GM18867 (cell line): ENCODE measurements at regions not wholly inside any gene's neighbourhood (a gene's known extent, or its start where the extent isn't known, plus 50 kb on each side); places are given as distances from the start of the nearest gene placed in this dataset.
"Not testable (repeated sequence)": the region's sequence is repeated elsewhere in the genome, so short reads cannot be mapped to it uniquely, and the experiment has no call there.

Experiments
- ATAC-seq: cut with Tn5 transposase; IDR thresholded peaks from one replicate; pipeline ENCODE4 v1.9.1; 2021; ENCODE audit warnings: mild to moderate bottlenecking, moderate library complexity; ENCODE audit not compliant: unreplicated experiment

DNA sequence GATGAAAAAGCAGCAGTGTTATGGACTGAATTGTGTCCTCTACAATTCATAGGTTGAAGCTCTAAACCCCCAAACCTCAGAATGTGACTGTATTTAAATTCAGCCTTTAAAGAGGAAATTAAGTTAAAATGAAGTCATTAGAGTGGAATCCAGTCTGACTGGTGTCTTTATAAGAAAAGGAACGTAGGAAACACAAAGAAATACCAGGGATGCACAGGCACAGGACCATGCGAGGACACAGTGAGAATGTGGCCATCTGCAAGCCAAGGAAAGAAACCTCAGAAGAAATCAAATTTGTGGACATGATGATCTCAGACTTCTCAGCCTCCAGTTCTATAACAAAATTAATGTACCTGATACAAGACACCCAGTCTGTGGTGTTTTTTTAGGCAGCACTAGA, 971.2 kb upstream of the CDH9 start:
- ATAC-seq: no peak

DNA sequence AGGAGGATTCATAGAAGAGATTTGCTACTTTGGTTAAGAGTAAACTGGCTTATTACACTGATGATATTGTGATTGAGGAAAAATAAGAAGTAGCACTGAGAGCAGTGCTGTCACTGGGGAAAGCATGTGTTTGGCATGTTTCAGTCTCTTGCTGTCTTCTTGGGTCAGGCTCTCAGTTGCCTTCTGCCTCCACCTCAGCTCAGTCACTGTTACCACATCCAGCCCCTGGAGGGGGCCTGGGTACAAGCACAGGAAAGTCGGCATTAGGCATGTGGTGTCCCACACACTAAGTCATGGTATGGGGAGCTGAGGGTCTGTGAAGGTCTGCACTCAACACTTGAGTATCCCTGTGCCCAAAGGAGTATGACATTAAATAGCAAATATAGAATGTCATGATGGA, 958.3 kb upstream of the CDH9 start:
- ATAC-seq: no peak

DNA sequence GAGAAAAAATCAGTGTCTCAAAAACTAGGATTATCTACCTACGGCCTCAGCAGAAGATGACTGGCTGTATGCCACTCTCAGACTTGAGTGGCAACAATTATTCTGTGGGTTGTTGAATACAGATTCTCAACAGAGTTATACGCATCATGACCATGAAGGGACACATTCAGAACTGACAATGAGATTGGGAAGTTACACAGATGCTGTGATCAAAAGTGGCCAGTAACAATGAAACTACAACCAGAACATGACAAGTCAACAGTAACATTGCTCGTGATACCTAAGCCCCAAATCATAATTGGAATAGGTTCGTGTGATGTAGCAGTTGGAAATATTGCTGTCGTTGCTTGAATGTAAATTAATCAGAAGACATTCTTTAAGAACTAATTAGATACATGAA, 957.5 kb upstream of the CDH9 start:
- ATAC-seq: no peak

DNA sequence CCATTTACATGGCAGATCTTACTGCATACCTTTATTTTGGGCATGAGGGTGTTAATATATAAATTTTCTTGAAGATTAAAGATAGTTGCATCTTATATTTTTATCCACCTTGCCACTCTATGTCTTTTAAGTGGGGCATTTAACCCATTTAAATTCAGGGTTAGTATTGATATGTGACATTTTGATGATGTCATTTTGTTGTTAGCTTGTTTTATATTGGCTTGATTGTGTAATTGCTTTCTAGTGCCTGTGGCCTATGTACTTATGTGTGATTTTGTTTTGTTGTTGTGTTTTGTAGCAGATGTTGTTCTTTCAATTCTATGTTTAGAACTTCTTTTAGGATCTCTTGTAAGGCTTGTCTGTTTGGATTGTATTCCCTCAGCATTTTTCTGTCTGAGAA, 939.9 kb upstream of the CDH9 start:
- ATAC-seq: no peak

DNA sequence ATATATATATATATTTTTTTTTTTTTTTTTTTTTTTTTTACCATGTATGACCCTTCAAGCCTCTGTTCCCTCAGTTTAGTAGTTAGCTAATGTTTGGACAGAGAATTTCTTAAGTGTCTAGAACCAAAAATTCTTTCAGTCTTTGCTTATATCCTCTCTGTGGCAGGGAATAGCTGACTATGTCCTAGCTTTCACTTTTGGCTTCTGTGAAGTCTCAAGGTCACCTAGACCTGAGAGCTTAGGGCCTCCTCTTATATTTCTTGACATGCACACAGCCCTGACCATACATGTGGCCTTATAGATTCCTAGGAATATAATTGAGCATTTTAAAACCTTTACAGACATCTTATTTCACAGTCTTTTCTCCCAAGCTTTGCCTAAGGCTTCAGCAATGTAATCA, 930.8 kb upstream of the CDH9 start:
- no peak for ATAC-seq

DNA sequence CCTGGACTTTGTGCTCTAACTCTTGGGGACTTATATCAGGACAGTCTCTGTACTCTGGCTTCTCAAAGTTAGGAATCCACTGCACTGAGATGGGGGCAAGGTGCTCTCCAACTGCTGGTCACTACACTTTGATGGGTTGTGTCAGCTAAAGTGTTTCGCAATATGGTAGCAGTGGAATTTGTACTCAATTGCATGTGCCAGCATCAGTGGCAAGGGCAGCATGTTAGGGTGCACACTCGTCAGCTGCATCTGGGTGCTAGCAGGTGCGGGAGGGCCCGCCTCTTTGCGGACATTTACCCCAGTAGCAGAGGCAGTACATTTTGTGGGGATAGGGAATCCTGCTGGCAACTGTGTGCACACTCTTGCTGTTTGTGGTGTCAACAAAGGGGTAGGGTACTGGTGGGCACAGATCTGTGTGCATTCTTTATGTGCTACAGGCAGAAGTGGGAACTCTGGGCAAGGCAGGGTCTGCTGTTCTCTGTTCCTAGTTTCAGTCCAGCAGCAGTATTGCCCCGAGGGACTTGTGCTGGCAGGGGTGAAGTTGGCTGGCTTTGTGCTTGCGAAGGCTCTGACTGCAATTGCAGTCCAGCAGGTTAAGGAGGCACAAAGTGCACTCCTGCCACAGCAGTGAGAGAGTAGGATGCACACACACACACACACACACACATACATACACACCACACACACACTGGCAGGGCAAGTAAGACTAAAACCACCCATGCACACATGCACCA, 924.8 kb upstream of the CDH9 start:
- ATAC-seq: no peak

DNA sequence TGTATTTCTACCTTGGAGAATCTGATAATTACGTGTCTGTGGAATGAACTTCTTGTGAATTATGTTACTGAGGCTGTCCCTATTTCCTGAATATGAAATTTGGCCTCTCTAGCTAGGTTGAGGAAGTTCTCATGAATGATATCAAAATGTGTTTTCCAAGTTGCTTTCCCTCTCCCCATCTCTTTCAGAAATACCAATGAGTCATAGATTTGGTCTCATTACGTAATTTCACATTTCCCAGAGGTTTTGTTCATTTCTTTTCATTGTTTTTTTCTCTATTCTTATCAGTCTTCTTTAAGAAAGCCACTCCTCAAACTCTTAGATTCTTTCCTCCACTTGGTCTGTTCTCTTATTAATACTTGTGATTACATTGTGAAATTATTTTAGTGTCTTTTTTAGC, 923.8 kb upstream of the CDH9 start:
- ATAC-seq: no peak

DNA sequence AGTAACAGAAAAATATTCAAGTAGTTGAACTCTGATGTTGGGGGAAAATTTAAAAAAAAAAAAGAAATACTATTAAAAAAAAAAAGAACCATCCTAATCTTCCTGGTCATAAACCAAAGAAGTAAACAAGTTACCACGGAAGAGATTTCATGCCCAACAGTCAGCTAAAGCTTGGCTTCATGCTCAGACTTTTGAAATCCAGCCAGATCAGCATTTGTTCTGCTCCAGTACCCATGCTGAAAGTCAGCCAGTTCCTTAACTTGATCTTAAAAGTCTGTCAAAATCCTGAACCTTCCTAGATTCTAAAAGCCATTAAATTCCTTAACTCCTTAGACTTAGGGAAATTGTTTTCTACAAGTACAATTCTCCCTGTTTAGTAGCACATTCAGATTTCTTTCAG, 908.7 kb upstream of the CDH9 start:
- ATAC-seq: no peak

DNA sequence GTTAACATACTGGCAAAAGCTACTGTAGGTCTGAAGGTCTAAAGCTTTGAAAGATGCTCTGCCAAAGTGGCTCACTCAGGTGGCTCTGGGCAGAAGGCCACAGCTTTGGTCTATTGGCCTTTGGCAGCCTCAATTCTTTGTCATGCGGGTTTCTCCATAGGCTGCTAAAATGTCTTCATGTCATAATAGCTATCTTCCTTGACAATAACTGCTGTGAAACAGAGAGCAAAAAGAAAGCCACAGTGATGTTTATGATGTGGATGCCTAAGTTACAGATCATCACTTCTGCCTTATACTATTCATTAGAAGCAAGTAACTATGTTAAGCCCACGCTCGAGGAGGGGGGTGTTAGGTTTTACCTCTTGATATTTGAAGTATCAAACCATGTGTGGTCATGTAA, 906.1 kb upstream of the CDH9 start:
- no peak for ATAC-seq

DNA sequence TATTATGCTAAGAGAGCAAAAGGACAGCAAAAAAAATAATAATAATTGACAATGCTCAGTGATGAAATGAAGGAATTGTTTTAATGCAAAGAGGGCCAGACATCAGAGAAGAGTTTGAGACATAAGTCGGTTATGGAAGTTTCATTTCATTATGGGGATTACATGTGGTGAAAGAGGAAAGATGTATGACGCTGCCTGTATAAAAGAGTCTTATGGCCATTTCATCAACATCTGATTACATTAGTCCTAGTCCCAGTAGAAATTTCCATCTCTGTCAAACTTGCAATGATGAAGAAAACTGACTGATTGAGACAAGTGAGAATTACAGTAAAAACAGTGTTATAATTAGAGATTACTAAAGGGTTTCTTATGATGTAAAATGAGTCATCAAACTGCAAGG, 900.6 kb upstream of the CDH9 start:
- ATAC-seq: no peak

DNA sequence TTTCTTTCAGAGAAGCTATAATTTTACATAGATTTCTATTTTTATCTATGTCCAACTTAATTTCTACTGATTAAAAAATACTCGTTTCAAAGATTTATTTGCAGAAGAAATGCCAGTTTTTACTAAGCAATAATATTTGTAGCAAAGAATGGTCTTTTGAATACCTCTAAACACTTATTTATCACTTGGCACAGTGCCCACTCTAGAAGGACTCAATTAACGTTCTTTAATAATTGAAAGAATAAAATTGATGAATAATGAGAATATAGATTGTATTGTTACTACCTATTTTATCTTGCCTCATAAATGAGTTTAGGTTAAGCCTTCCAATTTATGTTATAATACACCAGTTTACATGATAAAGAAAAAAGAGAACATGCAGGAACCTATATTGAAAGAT, 889.7 kb upstream of the CDH9 start:
- no peak for ATAC-seq

DNA sequence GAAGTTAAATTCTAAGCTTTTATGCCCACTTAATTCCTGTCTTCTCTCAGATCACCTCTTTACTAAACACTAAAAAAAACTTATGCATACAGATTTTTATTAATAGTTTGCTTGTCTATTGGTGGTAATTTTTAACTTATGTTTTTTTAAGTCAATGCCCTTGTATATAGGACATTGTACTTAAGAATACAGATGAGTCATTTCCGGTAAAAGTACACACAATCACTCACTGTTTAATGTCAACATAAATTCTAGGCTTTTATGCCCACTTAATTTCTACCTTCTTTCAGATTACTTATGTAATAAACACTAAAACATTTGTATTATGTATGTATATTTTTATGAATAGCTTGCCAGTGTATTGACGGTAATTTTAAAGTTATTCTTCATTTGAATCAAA, 872.8 kb upstream of the CDH9 start:
- no peak for ATAC-seq

DNA sequence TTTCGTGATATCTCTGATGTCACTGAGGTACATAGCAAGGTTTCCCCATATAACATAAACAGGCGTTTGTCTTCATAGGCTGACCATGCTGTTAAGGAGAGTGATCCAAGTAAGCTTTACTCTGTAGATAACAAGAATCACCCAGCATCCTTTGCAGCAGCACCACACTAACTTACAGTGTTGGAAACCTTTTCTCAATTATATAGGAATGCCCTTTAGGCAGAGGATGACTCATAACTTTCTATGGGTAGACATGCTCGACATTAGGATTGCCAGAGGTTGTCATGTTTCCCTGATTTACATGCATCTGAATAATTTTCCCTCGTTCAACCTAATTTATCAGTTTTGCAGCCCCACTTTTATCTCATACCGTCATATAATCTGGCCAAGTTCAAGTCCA, 870.0 kb upstream of the CDH9 start:
- no peak for ATAC-seq

DNA sequence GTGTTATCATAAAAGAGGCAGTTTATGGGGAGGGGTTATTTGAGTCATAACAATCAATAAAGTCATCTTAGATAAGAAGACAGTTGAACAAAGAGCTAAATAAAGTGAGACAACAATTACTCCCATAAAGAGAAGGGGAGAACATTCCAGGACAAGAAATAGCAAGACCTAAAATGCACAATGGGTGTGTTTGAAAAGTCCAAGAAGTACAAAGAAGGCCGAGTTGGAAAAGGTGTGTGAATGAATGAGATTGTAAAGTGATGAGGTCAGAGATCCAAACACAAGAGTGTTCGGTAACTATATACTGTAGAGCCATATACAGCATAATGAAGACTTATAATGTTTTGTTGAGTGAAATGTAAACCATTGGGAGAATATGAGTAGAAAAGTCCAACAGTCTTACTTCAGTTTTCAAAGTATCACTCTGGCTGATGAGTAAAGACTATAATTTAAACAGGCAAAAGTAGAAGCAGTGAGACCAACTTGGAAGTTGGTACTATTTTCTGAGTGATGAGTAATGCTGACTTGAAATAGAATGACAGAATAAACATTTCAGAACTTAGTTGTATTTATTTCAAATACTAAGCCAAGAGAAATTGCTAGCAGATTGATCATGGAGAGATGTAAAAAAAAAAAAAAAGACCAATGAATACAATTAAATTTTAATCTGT, 868.7 kb upstream of the CDH9 start:
- no peak for ATAC-seq

DNA sequence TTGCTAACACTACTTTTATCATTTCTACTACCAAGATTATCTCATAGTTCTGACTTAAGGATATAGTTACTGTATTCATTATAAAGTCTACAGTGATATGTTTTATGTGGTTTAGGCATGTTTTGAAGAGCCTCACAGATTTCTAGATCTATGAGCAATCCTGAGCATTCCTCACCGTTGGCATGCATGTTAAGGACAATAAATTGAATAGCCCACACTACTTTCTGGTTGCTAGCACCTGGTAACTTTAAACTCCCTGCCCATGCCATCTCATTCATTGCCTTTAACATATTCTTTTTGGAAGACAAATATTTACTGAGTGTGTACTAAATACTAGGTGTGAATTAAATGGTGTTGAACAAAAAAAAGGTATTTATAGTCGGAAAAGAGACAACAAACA, 868.1 kb upstream of the CDH9 start:
- ATAC-seq: no peak

DNA sequence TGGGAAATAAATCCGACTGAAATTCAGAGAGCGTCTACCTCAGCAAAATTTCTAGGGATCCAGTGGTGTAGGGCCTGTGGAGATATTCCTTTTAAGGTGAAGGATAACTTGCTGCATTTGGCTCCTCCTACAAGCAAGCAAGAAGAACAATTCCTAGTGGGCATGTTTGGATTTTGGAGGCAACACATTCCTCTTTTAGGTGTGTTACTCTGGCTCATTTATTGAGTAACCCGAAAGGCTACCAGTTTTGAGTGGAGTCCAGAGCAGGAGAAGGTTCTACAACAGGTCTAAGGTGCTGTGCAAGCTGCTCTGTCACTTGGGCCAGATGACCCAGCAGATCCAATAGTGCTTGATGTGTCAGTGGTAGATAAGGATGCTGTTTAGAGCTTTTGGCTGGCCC, 862.4 kb upstream of the CDH9 start:
- ATAC-seq: no peak

DNA sequence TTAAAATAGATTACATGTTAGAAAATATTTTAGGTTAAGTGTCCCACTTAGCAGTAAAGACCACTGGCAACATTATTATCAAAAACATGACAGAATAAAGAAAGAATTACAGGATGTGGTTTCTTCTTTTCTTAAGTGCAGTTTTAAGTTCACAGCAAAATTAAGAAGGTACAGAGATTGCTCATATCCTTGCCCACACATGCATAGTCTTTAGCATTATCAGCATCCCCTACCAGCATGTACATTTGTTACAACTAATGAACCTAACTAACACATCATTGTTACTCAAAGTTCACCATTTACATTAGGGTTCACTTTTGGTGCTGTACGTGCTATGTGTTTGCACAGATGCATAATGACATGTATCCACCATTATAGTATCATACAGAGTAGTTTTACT, 837.7 kb upstream of the CDH9 start:
- ATAC-seq: no peak

DNA sequence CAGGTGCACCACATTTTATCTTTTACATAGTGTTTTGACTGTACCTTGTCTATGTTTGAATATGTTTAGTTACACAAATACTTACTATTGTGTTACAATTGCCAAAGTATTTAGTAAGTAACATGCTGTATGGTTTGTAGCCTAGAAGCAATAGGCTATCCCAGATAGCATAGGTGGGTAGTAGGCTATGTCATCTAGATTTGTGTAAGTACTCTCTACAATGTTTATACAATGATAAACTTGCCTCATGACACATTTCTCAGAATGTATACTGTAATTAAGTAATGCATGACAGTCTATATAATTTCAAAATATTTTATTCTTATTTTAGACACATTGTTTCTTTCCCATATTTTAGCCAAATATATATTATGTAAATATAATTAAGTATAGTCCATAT, 836.8 kb upstream of the CDH9 start:
- ATAC-seq: no peak

DNA sequence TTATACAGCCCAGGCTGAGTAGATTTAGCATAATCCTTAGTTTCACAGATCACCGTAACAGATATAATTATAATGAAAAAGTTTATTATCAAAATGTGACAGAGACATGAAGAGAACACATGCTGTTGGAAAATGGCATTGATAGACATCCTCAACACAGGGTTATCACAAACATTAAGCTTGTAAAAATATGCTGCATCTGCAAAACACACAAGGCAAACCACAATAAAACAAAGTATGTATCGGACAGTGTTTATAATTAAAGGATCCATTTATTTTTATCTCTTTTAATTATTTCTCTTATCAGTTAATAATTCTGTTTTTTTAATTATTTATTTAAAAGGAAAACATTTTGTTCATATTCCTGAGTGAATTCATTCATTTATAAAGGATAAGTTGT, 829.9 kb upstream of the CDH9 start:
- no peak for ATAC-seq

DNA sequence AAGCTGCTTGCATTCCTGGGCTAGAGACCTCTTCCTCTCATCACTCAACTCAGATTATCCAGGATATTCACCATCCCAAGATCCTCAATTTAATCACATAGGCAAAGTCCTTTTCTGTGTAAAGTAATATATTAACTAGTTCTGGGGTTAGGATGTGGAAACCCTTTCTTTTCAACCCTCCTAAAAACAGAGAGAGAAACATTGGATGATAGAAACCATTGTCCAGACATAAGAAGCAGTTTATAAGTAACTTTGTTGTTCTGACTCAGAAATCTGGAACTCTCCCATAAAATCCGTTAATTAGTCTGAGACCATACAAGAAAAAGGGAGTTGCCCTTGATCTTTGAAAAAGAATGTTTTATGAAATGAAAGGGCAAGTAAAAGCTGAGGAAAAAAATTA, 817.1 kb upstream of the CDH9 start:
- no peak for ATAC-seq

DNA sequence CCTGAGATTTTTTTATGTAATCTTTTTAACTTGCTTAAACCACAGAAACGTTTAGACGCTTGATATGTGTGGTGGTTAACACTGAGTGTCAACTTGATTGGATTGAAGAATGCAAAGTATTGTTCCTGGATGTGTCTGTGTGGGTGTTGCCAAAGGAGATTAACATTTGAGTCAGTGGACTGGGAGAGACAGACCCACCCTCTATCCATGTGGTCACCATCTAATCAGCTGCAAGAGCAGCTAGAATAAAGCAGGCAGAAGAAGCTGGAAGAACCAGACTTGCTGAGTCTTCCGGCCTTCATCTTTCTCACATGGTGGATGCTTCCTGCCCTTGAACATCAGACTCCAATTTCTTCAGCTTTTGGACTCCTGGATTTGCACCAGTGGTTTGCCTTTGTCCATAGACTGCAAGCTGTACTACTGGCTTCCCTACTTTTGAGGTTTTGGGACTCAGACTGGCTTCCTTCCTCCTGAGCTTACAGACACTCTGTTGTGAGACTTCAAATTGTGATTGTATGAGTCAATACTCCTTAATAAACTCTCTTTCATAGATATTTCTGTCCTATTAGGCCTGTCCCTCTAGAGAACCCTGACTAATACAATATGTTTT, 816.0 kb upstream of the CDH9 start:
- no peak for ATAC-seq

DNA sequence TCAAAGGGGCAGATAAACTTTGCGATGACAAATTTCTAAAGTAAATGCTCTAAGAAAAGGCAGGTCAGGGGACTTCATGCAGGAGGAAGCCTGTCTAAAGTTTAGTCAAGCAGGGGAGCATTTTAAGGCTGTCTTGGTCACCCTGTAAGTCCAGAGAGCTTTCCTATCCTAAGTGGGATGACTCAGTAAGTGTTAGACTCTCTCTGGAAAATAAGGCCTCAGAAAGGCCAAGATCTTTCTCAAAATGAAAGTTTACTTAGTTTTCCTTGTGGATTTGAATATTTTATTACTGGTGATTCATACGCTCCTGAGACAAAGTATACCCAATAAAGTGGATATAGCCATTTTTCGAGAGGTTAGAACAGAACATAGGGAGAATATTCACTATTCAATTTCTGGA, 806.9 kb upstream of the CDH9 start:
- no peak for ATAC-seq

DNA sequence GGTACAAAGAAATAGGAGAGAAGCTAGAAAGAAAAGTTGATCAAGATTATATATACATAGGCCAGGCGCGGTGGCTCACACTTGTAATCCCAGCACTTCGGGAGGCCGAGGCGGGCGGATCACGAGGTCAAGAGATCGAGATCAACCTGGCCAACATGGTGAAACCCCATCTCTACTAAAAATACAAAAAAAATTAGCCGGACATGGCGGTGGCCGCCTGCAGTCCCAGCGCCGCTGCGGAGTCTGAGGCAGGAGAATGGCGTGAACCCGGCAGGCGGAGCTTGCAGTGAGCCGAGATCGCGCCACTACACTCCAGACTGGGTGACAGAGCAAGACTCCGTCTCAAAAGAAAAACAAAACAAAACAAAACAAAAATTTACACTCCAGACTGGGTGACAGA, 798.3 kb upstream of the CDH9 start:
- not testable (repeated sequence) for ATAC-seq
